Stimulated activated CD8-positive, alpha-beta memory T cell treated with anti-CD3 and anti-CD28 coated beads, Interleukin-2, amount 100 ng/mL, for 48 hours (primary cell): ENCODE measurements at regions not wholly inside any gene's neighbourhood (a gene's known extent, or its start where the extent isn't known, plus 50 kb on each side); places are given as distances from the start of the nearest gene placed in this dataset.

ENCODE experiments used
- DNase-seq, 2 donors: peaks; one replicate each; pipeline ENCODE4 v3.0.0-alpha.2; 2020; ENCODE audit warnings: low read depth in 2 of 2

DNA sequence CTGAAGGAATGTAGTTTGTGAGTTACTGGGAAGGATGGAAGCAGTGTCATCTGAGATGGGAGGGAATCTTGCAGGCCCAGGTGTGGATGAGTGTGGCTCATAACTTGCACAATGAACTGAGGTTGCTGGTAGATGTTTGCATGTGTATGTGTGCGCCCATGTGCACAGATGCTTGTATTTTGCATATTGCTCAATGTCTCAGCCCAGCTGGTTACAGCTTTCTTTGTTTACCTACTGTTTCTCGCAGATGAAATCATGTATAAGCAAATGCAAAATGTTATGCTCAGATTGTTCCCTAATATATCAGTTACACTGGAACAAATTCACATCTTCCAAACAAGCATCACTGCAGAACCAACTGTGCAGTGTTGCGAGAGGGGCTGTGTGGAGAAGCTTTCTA lies 452.2 kb upstream of the EEF2KMT start:
- DNase-seq = no peak

DNA sequence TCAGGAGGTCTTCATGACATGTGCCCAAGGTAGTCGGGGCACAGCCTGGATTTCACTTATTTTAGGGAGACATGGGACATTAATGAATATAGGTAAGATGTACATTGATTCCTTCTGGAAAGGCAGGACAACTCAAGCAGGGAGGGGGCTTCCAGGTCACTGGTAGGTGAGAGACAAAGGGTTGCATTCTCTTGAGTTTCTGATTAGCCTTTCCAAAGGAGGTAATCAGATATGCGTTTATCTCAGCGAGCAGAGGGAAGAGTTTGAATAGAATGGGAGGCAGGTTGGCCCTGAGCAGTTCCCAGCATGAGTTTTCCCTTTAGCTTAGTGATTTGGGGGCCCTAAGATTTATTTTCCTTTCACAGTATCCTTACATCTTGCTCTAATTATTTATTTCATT lies 443.8 kb upstream of the EEF2KMT start:
- DNase-seq = no peak

DNA sequence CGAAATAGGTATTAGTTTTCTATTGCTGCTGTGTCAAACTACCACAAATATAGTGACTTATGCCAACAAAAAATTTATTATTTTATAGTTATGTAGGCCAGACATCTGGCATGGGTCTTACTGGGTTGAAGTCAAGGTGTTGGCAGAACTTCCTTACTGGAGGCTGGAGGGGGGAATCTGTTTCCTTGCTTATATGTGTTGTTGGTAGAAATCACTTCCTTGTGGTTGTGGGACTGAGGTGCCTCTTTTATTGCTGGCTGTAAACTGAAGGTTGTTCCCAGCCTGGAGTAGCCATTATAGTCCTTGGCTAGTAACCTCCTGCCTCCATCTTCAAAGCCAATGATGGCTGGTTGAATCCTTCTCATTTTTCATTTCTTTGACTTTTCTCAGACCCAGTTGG lies 439.8 kb upstream of the EEF2KMT start:
- DNase-seq = no peak

DNA sequence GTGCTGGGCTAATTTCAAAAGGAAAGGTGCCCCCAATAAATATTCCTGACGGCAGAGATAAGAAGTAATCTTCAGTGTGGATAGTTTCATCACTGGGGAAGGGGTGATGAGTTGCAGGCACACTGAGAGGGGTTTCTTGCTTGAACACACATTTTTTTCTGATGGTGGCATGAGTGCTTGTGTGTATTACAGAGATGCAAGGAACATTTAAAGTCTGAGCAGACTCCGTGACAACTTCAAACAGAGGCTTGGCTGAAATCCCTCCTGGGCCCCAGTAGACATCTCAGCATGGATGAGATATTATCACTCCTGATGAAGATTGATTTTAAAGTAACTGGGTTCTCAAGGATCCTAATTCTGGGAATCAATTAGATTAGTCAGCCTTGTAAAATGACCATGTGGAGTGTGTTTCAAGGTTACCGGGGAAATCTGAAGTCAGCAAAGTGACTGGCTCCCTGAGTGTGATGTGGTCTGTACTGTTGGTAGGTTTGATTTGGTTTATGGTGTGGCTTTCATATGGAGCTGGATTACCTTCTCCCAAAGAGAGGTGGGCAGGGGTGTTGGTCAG lies 435.8 kb upstream of the EEF2KMT start:
- DNase-seq = no peak

DNA sequence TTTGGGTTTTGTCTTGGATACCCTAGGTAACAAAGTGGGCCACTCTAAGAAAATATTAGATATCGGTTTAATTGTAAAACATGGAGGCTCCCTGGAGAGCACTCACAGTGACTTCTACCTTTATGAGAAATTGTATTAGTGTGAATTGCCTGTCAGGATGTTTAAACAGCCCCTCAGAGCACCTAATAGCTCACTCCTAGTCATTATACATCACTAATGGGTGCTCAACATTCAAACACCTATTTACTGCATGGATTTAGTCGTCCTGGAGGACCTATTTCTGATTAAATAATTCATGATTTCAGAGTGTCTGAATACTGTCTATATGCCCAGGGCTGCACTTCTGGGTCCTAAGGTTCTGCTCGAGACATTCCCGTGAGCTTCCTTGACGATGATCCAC lies 430.2 kb upstream of the EEF2KMT start:
- no peak for DNase-seq

DNA sequence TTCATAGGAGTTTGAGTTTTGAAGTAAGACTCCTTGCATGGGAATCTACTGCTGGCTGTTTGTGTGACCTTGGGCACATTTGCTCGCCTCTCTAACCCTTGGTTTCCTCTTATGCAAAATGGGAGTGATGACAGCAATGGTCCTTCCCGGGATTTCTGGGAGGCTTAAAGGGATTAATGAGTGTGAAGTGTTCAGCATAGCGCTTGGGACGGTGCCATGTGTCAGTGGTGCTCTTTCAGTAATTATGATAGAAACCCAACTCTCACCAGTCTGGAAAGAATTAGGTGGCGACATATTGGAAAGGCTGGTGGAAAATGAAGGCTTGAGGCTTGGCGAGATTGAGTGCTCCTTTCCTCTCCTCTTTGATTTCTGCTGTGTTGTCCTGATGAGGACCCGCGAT lies 429.2 kb upstream of the EEF2KMT start:
- no peak for DNase-seq

DNA sequence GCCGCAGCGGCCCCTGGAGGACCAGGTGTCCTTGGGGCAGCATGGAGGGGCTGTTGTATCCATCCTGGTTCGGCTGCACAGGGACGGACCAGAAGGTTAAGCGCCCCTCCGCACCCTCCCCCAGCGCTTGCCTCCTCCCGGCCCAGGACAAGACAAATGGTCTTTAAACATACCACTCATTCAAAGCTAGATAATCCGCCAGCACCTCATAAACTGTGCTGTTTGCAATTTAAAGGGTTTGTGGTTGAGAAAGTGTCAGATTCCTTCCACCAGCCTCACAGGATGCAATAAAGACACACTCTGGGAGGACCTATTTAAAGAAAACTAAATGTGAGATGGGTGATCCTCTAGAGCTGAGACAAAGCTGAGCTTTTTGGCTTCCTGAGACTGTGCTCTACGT lies 426.2 kb upstream of the EEF2KMT start:
- no peak for DNase-seq

DNA sequence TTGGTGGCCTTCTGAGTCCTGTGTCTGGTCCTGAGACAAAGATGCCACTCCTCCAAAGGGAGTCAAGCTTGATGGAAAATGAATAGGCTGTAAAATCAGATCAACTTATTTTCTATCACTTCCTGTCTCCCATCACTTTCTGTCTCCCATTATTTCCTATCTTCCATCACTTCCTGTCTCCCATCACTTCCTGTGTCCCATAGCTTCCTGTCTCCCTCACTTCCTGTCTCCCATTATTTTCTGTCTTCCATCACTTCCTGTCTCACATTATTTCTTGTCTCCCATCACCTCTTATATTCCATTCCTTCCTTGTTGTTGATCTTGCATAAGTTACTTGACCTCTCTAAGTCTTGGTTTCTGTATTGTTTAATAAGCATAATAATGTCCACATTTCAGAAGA lies 418.5 kb upstream of the EEF2KMT start:
- no peak for DNase-seq

DNA sequence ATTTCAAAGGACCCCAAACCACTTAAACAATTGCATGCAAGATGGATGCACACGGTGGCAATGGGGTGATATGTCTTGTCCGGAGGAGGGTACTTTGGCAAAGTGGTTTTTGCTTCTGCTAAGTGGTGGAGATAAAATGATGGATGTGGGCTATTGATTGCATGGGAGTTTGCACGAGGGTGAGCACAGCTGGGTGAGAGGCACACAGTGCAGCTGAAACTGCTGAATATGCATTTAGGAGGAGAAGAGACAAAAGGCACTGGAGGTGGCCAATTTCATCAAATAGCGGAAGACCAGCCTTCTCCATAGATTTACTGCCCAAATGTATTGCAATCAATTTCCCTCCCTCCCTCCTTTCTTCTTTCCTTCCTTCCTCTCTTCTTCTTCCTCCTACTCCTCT lies 414.4 kb upstream of the EEF2KMT start:
- no peak for DNase-seq

DNA sequence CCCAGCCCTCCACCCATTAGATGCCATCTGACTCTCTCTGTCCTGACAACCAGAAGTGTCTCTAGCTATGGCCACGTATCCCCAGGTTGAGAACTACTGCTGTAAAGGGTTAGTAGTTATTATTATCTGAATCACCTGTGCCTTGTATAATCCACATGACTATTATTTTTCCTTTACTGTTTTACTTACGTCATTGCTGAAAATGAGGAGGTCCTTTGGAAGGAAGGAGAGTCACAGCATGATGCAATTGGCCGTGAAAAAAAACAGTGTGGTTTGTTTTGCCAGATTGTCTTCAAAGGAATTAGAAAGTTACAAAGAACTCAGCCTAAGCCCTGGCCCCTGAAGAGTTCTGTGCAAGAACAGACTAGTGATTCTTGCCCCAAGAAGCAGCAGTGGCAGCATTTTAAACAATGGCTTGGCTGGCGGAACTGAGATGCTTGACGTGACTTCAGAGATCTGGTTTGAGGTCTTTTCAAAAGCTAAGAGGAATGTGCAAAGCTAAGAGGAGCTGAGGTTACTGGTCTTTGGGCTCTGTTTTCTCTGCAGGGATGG lies 413.3 kb upstream of the EEF2KMT start:
- no peak for DNase-seq

DNA sequence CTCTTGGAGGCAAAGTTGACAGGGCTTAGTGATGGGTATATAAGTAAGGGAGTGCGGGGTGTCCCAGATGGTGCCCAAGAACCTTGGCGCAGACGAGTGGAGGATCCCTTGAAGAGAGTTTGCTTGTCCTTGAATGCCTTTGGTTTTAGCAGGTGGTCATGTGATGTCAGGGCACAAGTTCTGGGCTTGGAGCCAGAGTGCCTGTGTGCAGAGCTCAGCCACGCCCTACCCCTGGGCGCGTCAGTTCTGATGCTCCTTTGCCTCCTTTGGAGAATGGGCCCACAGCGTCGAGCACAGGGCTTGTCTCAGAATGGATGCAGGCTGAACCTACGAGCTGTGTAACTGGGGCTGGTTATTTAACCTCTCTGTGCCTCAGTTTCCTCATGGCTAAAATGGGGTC lies 412.2 kb upstream of the EEF2KMT start:
- DNase-seq = no peak

DNA sequence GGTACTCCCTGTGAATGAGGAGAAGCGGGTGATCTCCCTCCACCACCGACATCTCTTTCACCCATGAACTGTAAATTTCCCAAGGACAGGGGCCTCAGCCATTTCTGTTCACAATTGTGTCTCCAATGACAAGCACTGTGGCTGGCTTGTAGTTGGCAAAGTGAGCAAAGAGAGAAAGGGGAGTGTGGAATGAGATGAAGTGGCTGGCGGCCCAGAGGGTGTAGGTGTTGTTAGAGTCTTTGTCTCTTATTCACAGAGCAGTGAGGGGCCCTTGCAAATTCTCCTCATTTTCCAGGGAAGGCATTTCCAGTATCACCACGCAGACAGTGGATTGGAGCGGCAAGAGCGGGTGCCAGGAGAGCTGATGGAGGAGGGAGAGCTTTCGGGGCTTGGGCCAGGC lies 411.7 kb upstream of the EEF2KMT start:
- DNase-seq = no peak

DNA sequence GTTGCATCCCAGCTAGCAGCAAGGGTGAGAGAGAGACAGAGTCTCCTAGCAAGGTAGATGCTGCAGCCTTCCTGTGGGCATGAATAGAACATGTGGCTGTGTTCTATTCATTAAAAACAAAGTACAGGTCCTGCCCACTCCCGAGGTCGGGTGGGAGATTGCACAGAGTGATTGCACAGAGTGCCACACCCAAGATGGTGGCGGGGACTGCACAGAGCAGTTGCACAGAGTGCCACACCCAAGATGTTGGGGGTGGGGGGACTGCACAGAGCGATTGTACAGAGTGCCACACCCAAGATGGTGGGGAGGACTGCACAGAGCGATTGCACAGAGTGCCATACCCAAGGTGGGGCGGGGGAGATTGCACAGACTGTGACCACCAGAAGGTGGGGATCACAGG lies 410.8 kb upstream of the EEF2KMT start:
- no peak for DNase-seq

DNA sequence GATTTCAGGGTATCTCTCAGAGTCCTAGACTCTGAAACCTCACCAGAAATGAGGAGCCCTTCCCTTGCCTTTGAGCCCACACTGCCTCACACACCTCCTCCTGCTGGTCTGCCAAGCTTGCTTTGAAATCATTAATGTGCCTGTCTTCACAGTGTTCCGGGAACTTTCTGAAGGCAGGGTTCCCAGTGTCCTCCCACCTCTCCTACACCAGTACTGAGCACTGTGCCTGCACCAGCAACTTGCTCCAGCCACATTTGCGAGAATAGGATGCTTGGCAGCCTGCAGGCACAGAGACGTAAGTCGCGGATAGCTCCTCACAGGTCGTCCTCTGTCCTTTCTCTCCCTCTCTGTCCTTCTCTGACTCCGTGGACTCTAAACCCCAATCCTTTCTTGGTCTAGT lies 408.4 kb upstream of the EEF2KMT start:
- DNase-seq = no peak

DNA sequence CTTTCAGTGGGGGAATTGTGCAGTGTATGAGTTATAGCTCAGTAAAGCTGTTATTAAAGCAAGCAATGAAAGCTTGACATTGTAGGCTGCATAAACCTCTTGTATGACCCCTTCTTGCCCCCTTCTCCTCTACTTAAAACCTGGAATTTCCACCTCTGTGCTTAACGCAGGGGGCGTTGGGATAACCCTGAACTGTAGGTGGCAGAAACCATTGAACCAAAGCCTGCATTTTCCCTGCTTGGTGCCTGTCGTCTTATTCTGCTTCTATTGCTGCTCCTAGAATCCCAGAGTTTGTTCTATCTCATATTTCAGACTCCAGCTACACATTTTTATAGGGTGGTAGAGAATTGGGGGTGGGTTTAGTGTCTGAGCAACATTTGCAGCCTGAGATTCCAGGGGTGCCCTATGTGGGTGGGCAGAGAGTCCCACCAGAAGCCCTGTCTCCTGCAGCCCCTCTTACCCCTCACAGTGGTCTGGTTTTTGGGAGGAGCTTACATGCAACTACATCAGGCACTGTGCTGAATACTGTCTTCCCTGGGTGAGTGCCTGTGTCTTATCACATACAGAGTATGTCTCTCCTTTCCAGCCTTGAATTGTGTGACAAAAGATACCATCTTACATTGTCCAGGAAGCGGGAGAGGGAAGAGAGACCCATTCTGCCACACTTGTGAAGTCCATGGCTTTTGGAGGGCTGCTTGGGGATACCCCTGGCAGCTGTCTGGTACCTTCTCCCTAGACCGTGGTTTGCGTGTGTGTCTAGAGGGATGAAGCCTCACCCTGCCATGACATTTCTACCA lies 407.7 kb upstream of the EEF2KMT start:
- DNase-seq = no peak

DNA sequence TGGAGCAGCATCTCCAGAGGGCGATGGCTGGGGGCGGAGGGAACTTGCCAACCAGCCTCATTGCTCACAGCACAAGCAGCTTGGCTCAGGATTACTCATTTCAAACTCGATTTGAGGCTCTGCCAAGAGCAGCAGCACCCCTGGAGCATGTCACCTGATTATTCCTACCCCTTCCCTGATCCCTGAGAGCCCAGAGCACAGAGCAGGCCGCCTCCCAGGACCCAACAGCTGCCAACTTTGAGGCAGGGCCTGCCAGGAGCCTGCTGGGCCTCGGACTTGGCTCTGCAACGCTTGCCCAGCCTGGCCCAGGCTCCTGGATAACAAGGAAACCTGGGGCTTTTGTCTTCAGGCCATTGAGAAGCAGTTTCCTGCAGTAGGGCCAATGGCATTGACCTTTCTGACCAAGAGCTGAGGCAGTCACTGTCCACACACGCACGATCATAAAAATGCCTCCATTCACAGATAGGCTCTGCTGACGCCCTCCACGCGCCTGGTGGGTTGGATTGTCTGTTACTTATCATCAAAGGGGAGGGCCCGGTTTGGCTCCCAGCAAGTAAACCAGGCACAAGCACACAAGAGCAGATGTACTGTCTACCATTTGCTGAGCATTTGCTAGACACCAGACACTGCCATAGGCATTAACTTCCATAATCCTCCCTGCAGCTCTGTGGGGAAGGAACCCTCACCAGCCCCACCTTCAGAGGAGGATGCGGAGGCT lies 406.6 kb upstream of the EEF2KMT start:
- no peak for DNase-seq

DNA sequence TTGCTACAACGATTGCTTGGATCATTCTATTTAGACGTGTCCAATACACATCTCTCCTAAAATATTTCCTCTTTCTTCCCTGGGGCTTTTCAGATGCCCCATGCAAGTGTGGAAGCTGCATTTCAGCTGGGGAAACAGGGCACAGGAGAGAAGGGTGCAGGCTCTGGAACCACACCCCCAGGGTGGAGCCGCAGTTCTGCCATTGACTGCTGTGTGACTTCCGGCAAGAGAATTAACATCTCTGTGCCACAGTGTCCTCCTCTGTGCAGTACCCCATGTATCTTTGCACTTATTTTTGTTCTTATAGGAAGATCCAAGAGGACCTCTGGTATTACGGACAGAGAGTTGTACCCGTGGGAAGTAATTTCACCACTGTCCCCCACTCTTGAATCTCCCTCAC lies 405.3 kb upstream of the EEF2KMT start:
- no peak for DNase-seq

DNA sequence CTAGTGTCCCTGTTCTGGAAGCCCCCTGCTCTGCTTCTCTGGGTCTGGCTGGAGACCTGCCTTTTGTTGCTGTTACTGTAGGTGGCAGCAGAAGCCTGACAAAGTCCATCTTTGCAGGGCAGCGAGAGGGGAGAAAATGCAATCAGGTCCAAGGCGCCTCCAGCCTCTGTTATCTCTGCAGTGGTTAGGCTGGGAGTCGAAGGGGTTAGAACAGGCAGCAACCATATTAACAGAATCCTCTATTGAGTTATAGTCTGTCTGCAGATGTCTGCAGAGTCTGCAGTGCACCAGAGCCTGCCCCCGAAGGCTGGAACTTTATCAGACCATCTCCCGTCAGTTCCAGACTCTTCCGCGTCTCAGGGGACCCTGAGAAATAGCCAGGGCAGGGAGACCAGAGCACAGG lies 404.9 kb upstream of the EEF2KMT start:
- DNase-seq = no peak

DNA sequence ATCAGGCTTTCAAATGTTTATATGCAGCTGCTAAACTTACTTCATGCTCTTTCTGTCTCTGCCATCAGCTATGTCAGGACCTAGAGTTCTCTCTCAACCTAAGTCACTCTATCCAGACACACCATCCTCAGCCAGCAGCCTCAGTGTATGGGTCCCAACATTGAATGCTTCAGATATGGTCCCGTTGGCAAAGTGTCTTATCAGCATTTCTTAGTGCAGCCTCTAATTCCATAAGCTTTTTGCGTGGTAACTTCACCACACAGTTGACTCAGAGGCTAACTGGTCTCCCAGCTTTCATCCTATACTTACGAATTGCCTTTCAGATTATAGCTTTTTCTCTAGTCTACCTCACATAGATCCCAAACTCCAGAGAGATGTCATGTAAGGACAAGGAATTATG lies 402.9 kb upstream of the EEF2KMT start:
- no peak for DNase-seq

DNA sequence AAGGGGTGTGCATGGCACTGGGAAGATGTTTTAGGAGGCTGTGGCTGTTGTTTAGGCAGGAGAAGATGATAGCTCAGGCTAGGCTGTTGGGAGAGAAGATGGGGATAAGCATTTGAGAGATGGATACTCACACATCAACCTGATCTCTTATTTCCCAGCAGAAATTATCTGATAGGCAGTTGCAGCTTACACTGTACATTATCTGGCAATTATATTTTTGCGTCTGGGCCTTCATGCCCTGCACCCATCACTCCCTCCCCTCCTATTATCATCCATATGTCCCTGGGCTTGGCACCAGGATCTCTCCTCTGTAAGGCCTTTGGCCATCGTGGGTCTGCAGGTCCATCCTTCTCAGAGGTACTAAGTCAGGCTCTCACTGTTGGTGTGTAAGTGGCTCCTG lies 401.0 kb upstream of the EEF2KMT start:
- DNase-seq = no peak

DNA sequence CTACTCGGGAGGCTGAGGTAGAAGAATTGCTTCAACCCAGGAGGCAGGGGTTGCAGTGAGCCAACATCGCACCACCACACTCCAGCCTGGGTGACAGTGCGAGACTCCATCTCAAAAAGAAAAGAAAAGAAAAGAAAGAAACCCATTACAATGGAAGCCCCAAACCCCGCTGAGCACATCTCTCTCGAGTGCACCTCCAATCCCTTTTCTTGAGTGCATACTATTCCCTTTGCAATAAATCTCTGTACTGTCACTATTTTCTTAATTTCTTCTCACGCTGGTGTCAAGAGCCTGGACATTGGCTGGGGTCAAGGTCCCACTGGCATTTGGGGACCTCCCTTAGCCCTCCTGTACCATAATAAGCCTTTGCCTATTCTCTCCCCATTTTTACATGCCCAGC lies 398.4 kb upstream of the EEF2KMT start:
- DNase-seq = no peak

DNA sequence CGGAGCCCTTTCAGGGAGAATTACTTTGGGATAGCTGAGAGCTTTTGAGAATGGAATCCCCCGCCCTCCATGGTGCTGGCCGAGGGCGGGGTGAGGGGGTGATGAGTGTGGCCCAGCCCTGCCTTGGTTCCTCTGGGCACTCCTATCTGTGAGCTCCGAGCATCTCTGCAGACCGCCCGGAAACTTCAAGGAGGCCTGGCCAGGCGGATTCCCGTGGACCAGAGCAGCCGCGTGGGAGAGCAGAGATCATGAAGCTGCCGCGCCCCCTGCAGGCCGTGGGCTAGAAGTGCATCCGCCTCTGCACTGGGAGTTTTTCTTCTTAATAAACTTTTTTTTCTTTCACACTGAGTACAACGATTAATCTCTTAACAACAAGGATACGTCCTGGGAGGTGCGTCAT lies 392.9 kb upstream of the EEF2KMT start:
- peak in 1 of 2 donors; percentile 26 for DNase-seq

DNA sequence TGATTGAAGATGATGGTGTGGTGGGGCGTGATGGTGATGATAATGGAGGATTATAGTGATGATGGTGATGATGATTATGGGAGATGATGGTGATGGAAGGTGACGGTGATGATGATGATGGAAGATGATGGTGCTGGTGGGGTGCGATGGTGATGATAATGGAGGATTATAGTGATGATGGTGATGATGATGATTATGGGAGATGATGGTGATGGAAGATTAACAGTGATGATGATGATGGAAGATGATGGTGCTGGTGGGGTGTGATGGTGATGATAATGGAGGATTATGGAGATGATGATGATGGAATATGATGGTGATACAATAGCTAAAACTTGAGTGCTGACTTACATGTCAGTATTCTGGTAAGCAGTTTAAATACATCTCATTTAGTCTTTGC lies 391.0 kb upstream of the EEF2KMT start:
- DNase-seq = no peak
